Fibroblast of lung (primary cell): ENCODE measurements at regions not wholly inside any gene's neighbourhood (a gene's known extent, or its start where the extent isn't known, plus 50 kb on each side); places are given as distances from the start of the nearest gene placed in this dataset.

Source experiments
- DNase-seq, 2 donors: peaks; one replicate each; pipeline versions ENCODE4 v3.0.0 to v3.0.0-alpha.2; 2010; ENCODE audit warnings: low read depth in 2 of 2
- H2AFZ ChIP-seq: 2 replicates; pipeline ENCODE4 v1.5.1; 2012; ENCODE audit warnings: low read length, control low read depth, inconsistent platforms
- H3K27ac ChIP-seq: 2 replicates; pipeline ENCODE4 v1.5.1; 2011; ENCODE audit warnings: low read length, control low read depth; ENCODE audit not compliant: insufficient read depth
- H3K27me3 ChIP-seq: 2 replicates; pipeline ENCODE4 v1.5.1; 2011; ENCODE audit warnings: mild to moderate bottlenecking, low read length; ENCODE audit not compliant: control insufficient read depth, insufficient read depth
- H3K36me3 ChIP-seq: 2 replicates; pipeline ENCODE4 v1.5.1; 2011; ENCODE audit warnings: low read length; ENCODE audit not compliant: control insufficient read depth, insufficient read depth
- H3K4me1 ChIP-seq: 2 replicates; pipeline ENCODE4 v1.5.1; 2011; ENCODE audit warnings: low read length; ENCODE audit not compliant: control insufficient read depth, insufficient read depth; ENCODE audit errors: extremely low read depth
- H3K4me2 ChIP-seq: 2 replicates; pipeline ENCODE4 v1.5.1; 2011; ENCODE audit warnings: low read length, control low read depth; ENCODE audit not compliant: insufficient read depth; ENCODE audit errors: extremely low read depth
- H3K4me3 ChIP-seq, 4 experiments: fragments of 200-600 bp in 1 of 4; sonication (generic) in 1 of 4; replicated peaks in 1 of 4; 2 replicates each; pipeline ENCODE4 v1.5.1; 2011 to 2016; ENCODE audit warnings: low read length in 4 of 4, low read depth in 3 of 4, mild to moderate bottlenecking in 3 of 4, control low read depth in 2 of 4, inconsistent platforms in 1 of 4, mixed read lengths in 1 of 4; ENCODE audit not compliant: insufficient read depth in 1 of 4; ENCODE audit errors: control extremely low read depth in 1 of 4
- H3K79me2 ChIP-seq: 2 replicates; pipeline ENCODE4 v1.5.1; 2012; ENCODE audit warnings: mild to moderate bottlenecking, low read length, inconsistent platforms; ENCODE audit not compliant: control insufficient read depth, insufficient read depth
- H3K9ac ChIP-seq: 2 replicates; pipeline ENCODE4 v1.5.1; 2011; ENCODE audit warnings: mild to moderate bottlenecking, low read length, control low read depth; ENCODE audit not compliant: insufficient read depth
- H3K9me3 ChIP-seq: 2 replicates; pipeline ENCODE4 v1.5.1; 2012; ENCODE audit warnings: low read depth, low read length; ENCODE audit not compliant: control insufficient read depth, insufficient read depth
- H4K20me1 ChIP-seq: 2 replicates; pipeline ENCODE4 v1.5.1; 2011; ENCODE audit warnings: low read length; ENCODE audit not compliant: control insufficient read depth, insufficient read depth; ENCODE audit errors: extremely low read depth
- EZH2 ChIP-seq: IDR thresholded peaks from 2 replicates; pipeline ENCODE4 v1.5.1; 2012; ENCODE audit warnings: low read length, control low read depth, mild to moderate bottlenecking; ENCODE audit errors: missing control alignments
- TF ChIP-seq, protein P1 (sequence below), 2 donors: IDR thresholded peaks in 1 of 2; conservative IDR thresholded peaks in 1 of 2; 1 replicate in 1 of 2; 2 replicates in 1 of 2; pipeline ENCODE4 v1.5.1; 2011 to 2012; ENCODE audit warnings: low read length in 2 of 2, control low read depth in 1 of 2, inconsistent platforms in 1 of 2, low read depth in 1 of 2, mild to moderate bottlenecking in 1 of 2

DNA sequence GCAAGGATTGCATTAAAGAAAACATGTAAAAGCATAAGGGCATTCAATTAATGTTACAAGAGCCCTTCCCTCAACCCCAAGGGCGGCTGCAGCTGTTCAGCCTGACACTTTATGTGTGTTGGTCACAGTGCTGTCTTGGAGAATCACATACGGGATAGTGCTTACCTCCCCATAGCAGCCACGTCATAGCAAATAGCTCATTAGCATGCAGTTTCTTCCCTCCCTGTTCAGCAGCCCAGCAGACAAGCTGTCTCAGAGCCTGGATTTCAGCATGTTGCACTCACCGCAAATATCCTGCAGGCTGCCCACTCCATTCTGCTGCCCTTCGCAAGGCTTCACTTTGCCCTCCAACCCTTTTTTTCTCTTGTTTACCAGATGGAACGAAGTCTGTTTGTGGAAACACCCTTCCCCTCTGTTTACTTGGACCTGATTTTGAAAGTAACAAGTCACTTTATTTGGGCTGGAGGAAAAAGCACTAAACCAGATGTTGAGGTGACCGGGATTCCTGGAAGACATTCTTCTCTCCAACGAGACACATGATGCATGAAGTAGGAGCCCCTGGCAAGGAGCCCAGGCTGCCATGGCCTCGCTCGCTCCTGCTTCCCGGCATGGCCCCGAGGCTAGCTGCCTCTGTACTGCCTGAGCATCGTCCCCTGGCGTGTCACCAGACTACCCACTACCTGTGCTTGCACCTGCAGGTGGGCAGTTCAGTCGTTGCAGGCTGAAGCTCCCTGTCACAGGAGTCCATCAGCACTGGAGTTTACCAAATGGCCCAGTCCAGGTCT lies 151.6 kb upstream of the GMDS start:
- no peak for TF ChIP-seq EZH2
- TF ChIP-seq, protein P1, sequence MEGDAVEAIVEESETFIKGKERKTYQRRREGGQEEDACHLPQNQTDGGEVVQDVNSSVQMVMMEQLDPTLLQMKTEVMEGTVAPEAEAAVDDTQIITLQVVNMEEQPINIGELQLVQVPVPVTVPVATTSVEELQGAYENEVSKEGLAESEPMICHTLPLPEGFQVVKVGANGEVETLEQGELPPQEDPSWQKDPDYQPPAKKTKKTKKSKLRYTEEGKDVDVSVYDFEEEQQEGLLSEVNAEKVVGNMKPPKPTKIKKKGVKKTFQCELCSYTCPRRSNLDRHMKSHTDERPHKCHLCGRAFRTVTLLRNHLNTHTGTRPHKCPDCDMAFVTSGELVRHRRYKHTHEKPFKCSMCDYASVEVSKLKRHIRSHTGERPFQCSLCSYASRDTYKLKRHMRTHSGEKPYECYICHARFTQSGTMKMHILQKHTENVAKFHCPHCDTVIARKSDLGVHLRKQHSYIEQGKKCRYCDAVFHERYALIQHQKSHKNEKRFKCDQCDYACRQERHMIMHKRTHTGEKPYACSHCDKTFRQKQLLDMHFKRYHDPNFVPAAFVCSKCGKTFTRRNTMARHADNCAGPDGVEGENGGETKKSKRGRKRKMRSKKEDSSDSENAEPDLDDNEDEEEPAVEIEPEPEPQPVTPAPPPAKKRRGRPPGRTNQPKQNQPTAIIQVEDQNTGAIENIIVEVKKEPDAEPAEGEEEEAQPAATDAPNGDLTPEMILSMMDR (conservative IDR thresholded peaks at IDR 0.05 in 1 of 2, IDR thresholded peaks at IDR 0.05 in 1 of 2; ENCODE audit: low read depth in 1 of 2, low read length in 2 of 2): peak in 1 of 2 donors; percentile 5
- DNase-seq: peak; percentile 78 to 86
- Histone ChIP-seq H3K27ac (peak overlapping the region; percentile 41), H3K4me3 (peak overlapping the region in 2 of 4 experiments; percentile 17 to 37), H3K9me3 (no peaks in the 10 kb centered on the region), H2AFZ (peak overlapping the region; percentile 35), H4K20me1 (no peaks in the 10 kb centered on the region), H3K27me3 (no peaks in the 10 kb centered on the region), H3K79me2 (no peaks in the 10 kb centered on the region), H3K4me2 (peak overlapping the region; percentile 75), H3K4me1 (peaks cover 3% of the 10 kb centered on the region), H3K9ac (no peak overlapping the region), H3K36me3 (no peaks in the 10 kb centered on the region)

DNA sequence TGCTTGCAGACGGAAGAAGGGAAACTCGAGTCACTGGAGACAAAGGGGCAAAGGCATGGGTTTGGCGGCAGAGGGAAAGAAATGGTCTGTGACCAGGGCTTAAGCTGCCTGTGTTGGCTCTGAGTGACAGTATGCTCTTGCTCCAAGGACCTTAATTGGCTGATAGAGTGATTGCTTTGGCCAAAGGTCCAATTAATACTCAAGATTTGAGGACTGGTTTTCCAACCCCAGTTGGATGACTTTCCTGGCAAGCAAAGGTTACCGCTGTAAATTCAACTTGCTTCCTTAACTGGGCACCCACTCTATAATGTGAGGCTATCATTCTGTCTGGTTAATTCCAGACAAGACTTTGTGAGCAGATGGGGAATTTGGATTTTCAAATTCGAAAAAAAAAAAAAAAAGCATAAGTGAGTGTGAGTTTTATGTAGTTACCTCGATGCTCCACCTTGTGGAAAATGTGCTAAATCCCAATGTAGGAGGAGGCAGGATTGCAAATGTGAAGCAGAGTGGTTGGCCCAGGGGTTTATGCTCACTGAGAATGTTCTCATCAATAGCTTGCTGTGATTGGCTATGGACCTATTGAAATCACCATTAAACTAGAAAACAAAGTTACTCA lies 150.7 kb upstream of the GMDS start:
- Histone ChIP-seq H3K27me3 (no peaks in the 10 kb centered on the region), H3K4me2 (no peak overlapping the region), H3K9ac (no peak overlapping the region), H3K4me3 (no peak overlapping the region), H3K36me3 (no peaks in the 10 kb centered on the region), H3K4me1 (peaks cover 3% of the 10 kb centered on the region), H4K20me1 (no peaks in the 10 kb centered on the region), H3K27ac (no peak overlapping the region), H3K9me3 (no peaks in the 10 kb centered on the region), H2AFZ (no peak overlapping the region), H3K79me2 (no peaks in the 10 kb centered on the region)
- peak in 1 of 2 donors; percentile 13 for DNase-seq
- TF ChIP-seq, protein P1 (conservative IDR thresholded peaks at IDR 0.05 in 1 of 2, IDR thresholded peaks at IDR 0.05 in 1 of 2; ENCODE audit: low read depth in 1 of 2, low read length in 2 of 2): peak in 1 of 2 donors; percentile 8
- no peak for TF ChIP-seq EZH2

DNA sequence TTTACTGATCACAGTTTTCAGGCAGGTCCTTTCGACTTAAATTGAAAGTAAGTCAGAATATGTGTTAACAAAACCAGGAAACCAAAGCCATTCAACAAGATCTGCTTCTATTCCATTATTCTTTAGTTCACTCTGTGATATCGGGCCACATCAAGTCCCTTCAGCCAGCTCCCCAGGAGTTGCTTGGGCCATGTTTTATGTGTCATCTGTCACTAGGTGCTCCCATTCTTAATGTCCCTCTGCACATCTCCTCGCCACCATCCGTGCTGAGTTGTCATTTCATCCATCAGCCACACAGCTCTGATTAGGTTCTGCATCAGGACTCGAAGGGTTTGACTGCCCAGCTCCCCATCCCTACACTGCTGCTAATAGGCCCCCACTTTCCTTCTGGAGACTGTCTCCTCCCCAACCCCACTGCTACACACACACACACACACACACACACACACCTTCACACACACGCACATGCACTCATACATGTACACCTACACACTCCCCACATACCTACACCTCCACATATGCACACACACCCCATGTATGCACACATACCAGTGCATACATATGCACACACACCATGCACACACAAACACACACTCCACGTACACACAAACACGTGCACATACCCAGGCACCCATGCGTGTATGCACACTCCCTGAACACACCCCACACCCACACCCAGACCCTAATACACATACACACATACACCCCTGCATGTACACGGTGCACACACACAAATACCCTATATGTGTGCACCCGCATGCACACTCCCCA lies 143.3 kb upstream of the GMDS start:
- H3K27me3 ChIP-seq: no peaks in the 10 kb centered on the region
- no peak overlapping the region for H3K9ac ChIP-seq

More for the DNA sequence above, 143.3 kb upstream of the GMDS start:
- TF ChIP-seq EZH2: no peak
- TF ChIP-seq, protein P1 (conservative IDR thresholded peaks at IDR 0.05 in 1 of 2, IDR thresholded peaks at IDR 0.05 in 1 of 2; ENCODE audit: low read depth in 1 of 2, low read length in 2 of 2): no peak
- Histone ChIP-seq H3K79me2 (no peaks in the 10 kb centered on the region), H2AFZ (no peak overlapping the region), H3K9me3 (no peaks in the 10 kb centered on the region), H3K4me3 (no peak overlapping the region), H3K4me1 (no peaks in the 10 kb centered on the region), H4K20me1 (no peaks in the 10 kb centered on the region), H3K4me2 (no peak overlapping the region), H3K27ac (no peak overlapping the region), H3K36me3 (no peaks in the 10 kb centered on the region)
- no peak for DNase-seq
